GM19035 (cell line): ENCODE measurements at regions not wholly inside any gene's neighbourhood (a gene's known extent, or its start where the extent isn't known, plus 50 kb on each side); places are given as distances from the start of the nearest gene placed in this dataset.

Experiments
- ATAC-seq: cut with Tn5 transposase; IDR thresholded peaks from one replicate; pipeline ENCODE4 v1.9.1; 2021; ENCODE audit not compliant: unreplicated experiment

GRCh38 chr5:56282951-56283350 is 49.8 kb upstream of the ANKRD55 start:
- ATAC-seq, result no peak
